ENCODE measurements at regions not wholly inside any gene's neighbourhood (a gene's known extent, or its start where the extent isn't known, plus 50 kb on each side); places are given as distances from the start of the nearest gene placed in this dataset.
A peak's percentile ranks its signal among the peaks of the same experiment; 100 is the strongest.

- ATAC-seq (no peak), DNase-seq (no peak)
- intact Hi-C loops (cut with DNase I): no loop called here
These were observed 286.8 kb downstream of the SLITRK6 start for GRCh38 chr13:85512421-85512820.

- intact Hi-C loops (cut with DNase I): no loop called here
- DNase-seq (no peak), ATAC-seq (no peak)
These were observed 289.7 kb downstream of the SLITRK6 start for GRCh38 chr13:85509512-85509911.

GRCh38 chr13:85508683-85509329 is 290.4 kb downstream of the SLITRK6 start:
- ATAC-seq (peak; percentile 47 to 51), DNase-seq (no peak)
- intact Hi-C loops (cut with DNase I): no loop called here

GRCh38 chr13:85503797-85504196 is 295.4 kb downstream of the SLITRK6 start:
- ATAC-seq: no peak
- intact Hi-C loops (cut with DNase I): no loop called here
- no peak for DNase-seq

GRCh38 chr13:85501616-85502015 is 297.6 kb downstream of the SLITRK6 start:
- ATAC-seq (no peak), DNase-seq (no peak)
- intact Hi-C loops (cut with DNase I): no loop called here

- ATAC-seq: no peak
- intact Hi-C loops (cut with DNase I): no loop called here
- DNase-seq: no peak
These were observed 298.4 kb downstream of the SLITRK6 start for GRCh38 chr13:85500696-85501256.

GRCh38 chr13:85498774-85499173 is 300.4 kb downstream of the SLITRK6 start:
- intact Hi-C loops (cut with DNase I): no loop called here
- ATAC-seq (no peak), DNase-seq (no peak)

GRCh38 chr13:85497652-85498051 is 301.6 kb downstream of the SLITRK6 start:
- DNase-seq (no peak), ATAC-seq (peak in 1 of 2 donors; percentile 15)
- intact Hi-C loops (cut with DNase I): no loop called here

- intact Hi-C loops (cut with DNase I): no loop called here
- ATAC-seq (no peak), DNase-seq (no peak)
These were observed 306.9 kb downstream of the SLITRK6 start for GRCh38 chr13:85492283-85492682.

- intact Hi-C loops (cut with DNase I): no loop called here
- ATAC-seq (peak in 1 of 2 donors; percentile 42), DNase-seq (no peak)
These were observed 312.6 kb downstream of the SLITRK6 start for GRCh38 chr13:85486663-85487062.

- intact Hi-C loops (cut with DNase I): no loop called here
- ATAC-seq (no peak), DNase-seq (no peak)
These were observed 326.1 kb downstream of the SLITRK6 start for GRCh38 chr13:85473144-85473543.

- DNase-seq (no peak), ATAC-seq (no peak)
- intact Hi-C loops (cut with DNase I): no loop called here
These were observed 329.9 kb downstream of the SLITRK6 start for GRCh38 chr13:85469320-85469719.

- DNase-seq: no peak
- no peak for ATAC-seq
- intact Hi-C loops (cut with DNase I): no loop called here
These were observed 336.3 kb downstream of the SLITRK6 start for GRCh38 chr13:85462792-85463425.

GRCh38 chr13:85461621-85462020 is 337.6 kb downstream of the SLITRK6 start:
- DNase-seq (no peak), ATAC-seq (no peak)
- intact Hi-C loops (cut with DNase I): no loop called here

GRCh38 chr13:85445534-85445933 is 353.7 kb downstream of the SLITRK6 start:
- intact Hi-C loops (cut with DNase I): no loop called here
- DNase-seq (no peak), ATAC-seq (no peak)

GRCh38 chr13:85441975-85442374 is 357.2 kb downstream of the SLITRK6 start:
- no peak for DNase-seq
- intact Hi-C loops (cut with DNase I): no loop called here
- no peak for ATAC-seq

- no peak for DNase-seq
- no peak for ATAC-seq
- intact Hi-C loops (cut with DNase I): no loop called here
These were observed 357.9 kb downstream of the SLITRK6 start for GRCh38 chr13:85441364-85441763.

- DNase-seq (no peak), ATAC-seq (no peak)
- intact Hi-C loops (cut with DNase I): no loop called here
These were observed 363.2 kb downstream of the SLITRK6 start for GRCh38 chr13:85436029-85436428.

GRCh38 chr13:85434927-85435326 is 364.3 kb downstream of the SLITRK6 start:
- DNase-seq: no peak
- intact Hi-C loops (cut with DNase I): no loop called here
- ATAC-seq: no peak

- DNase-seq (no peak), ATAC-seq (no peak)
- intact Hi-C loops (cut with DNase I): no loop called here
These were observed 366.3 kb downstream of the SLITRK6 start for GRCh38 chr13:85432881-85433280.

GRCh38 chr13:85431720-85432119 is 367.5 kb downstream of the SLITRK6 start:
- intact Hi-C loops (cut with DNase I): no loop called here
- ATAC-seq: no peak
- no peak for DNase-seq
